Fibroblast of skin of scalp (primary cell): ENCODE measurements at regions not wholly inside any gene's neighbourhood (a gene's known extent, or its start where the extent isn't known, plus 50 kb on each side); places are given as distances from the start of the nearest gene placed in this dataset.
"Not testable (repeated sequence)": the region's sequence is repeated elsewhere in the genome, so short reads cannot be mapped to it uniquely, and the experiment has no call there.

Experiments used
- DNase-seq: peaks from one replicate; pipeline ENCODE4 v3.0.0-alpha.2; 2013

DNA sequence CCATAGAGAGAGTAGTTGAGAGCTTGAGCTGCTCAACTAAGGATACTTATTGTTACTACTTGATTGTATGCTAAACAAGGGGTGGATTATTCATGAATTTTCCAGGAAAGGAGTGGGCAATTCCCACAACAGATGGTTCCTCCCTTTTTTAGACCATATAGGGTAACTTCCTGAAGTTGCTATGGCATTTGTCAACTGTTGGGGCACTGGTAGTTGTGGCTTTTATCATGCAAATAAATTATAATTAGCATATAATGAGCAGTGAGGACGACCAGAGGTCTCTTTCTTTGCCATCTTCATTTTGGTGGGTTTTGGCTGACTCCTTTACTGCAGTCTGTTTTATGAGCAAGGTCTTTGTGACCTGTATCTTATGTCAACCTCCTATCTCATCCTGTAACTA is 1403.5 kb upstream of the PABPC4L start:
- DNase-seq: no peak

DNA sequence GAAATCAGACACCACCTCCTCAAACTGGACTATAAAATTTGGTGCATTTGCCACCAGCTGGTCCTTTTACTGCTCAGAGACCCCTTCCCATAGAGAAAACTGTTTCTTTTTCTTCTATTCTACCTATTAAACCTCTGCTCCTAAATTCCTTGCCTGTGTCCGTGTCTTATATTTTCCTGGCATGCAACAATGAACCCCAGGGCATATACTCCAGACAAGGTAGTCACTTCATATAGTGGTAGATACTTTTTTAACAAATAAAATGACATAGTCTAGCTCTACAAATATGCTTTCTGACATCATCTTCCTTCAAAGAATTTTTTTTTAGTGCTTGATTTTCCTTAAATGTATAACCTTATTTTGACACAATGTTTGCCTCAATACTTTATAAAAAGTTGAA is 1402.9 kb upstream of the PABPC4L start:
- no peak for DNase-seq

GRCh38 chr4:135601351-135601750 is 1399.8 kb upstream of the PABPC4L start:
- DNase-seq: no peak

DNA sequence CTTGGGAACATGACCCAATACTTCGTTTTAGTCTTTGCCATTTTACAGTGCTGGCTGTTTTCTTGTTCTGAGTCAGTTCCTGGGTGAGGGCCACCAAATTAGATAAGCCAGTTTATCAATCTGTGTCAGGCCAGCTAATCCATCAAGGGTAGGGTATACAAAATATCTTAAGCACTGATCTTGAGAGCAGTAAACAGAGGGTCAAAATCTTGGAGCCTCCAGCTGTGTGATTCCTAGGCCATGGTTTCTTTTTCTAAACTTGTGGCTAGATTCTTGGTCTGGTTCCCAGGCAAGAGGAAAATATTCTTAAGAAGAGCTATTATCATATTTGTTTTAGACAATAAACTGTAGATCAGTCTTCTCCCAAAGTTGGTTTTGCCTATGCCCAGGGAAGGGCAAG is 1396.6 kb upstream of the PABPC4L start:
- no peak for DNase-seq

DNA sequence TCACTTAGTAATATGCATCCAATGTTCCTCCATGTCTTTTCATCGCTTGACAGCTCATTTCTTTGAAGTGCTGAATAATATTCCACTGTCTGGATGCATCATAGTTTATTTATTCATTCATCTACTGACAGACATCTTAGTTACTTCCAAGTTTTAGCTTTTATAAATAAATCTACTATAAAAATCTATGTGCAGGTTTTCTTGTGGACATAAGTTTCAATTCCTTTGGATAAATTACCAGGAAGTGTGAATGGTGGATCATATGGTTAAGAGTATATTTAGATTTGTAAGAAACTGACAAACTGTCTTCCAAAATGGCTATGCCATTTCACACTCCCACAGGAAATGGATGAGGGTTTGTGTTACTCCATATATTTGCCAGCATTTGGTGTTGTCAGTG is 1392.9 kb upstream of the PABPC4L start:
- DNase-seq: no peak

DNA sequence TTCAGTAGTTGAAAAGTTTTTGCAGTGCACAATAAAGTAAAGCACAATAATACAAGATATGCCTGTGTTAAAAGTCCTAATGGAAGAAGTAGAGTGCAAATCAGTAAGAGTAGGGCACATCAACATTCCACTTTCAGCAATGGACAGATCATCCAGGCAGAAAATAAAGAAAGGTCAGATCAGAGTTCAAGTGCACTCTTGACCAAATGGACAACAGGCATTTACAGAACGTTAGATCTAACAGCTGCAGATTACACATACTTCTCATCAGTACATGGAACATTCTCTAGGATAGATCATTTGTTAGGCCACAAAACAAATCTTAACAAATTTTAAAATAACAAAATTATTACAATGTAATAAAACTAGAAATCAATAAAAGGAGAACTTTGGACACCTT is 1373.5 kb upstream of the PABPC4L start:
- no peak for DNase-seq

GRCh38 chr4:135573251-135573650 is 1371.7 kb upstream of the PABPC4L start:
- no peak for DNase-seq

- DNase-seq: no peak
These were observed 1362.5 kb upstream of the PABPC4L start for GRCh38 chr4:135564090-135564489.

DNA sequence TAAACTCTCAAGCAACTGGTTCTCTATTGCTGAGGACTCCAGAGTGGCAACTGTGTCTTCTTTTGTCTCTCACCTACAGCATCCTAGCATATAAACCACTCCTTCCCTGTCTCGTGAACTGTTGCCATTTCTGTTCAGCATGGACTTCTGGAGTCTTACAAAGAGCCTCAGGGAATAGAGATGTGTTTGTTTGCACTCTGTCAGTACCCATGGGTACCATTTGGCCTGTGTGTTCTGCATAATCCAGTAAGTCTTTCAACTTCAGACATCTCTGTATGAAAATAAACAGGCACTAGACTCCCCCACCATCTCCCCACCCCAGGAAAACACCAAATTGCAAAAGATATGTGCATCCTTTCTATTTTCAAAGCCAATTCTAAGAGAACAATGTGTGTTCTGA is 1351.6 kb upstream of the PABPC4L start:
- DNase-seq: no peak

- no peak for DNase-seq
These were observed 1350.5 kb upstream of the PABPC4L start for GRCh38 chr4:135552131-135552530.

GRCh38 chr4:135548711-135549110 is 1347.1 kb upstream of the PABPC4L start:
- DNase-seq: no peak

- no peak for DNase-seq
These were observed 1344.2 kb upstream of the PABPC4L start for GRCh38 chr4:135545616-135546317.

- no peak for DNase-seq
These were observed 1337.1 kb upstream of the PABPC4L start for GRCh38 chr4:135538698-135539097.

DNA sequence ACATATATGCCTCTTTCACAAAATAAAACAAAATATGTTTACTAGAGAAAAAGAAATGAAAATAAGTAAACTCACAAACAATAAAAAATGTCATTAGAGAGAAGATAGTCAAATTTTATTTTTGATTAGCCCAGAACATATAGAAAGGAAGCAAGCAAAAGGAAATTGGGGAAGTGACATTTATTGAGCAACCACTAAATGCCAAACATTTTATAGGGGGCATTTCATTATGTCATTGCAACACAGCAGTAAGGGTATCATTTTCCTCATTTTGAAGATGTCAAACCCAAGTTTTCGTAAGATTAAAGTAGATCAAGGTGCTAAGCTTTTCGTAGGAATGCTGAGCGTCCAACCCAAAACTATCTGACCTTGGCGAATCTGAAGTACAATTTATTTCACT is 1331.5 kb upstream of the PABPC4L start:
- DNase-seq: no peak

GRCh38 chr4:135532132-135532531 is 1330.5 kb upstream of the PABPC4L start:
- DNase-seq: no peak

- DNase-seq: peak; percentile 1
These were observed 1313.7 kb upstream of the PABPC4L start for GRCh38 chr4:135515295-135515694.

GRCh38 chr4:135510582-135510981 is 1309.0 kb upstream of the PABPC4L start:
- DNase-seq: no peak

DNA sequence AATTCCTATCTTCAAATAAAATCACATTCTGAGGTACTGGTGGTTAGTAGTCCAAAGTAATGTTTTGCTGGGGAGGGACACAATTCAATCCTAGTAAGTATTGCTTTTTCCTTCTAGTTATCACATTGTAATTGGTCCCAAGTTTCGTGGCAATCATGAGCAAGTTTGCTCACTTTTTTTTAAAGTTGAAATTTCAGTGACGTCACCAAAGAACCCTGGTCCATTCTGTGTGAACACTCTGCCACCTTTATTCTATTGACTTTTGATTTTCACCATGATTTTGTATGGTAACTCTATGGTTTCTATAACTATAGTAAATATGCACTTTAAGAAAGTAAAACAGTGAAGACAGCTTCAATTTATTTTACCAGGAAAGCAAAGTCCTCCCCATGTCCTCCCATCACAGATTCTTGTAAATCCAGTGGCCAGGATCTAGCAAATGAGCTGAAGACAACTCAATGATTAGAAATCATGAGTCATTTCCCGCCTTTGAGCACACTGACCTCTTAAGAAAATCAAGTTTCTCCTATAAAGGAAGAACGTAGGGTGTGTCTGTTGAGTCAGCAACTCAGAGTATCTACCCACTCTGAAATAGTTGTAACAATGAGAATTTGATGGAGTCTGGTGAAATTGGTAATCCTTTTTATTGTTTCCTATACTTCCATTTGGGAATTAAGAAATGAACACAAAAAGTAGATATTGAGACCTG is 1306.6 kb upstream of the PABPC4L start:
- DNase-seq: peak; percentile 57

- DNase-seq: no peak
These were observed 1296.1 kb upstream of the PABPC4L start for GRCh38 chr4:135497563-135498152.

- DNase-seq: no peak
These were observed 1290.8 kb upstream of the PABPC4L start for GRCh38 chr4:135492439-135492838.

DNA sequence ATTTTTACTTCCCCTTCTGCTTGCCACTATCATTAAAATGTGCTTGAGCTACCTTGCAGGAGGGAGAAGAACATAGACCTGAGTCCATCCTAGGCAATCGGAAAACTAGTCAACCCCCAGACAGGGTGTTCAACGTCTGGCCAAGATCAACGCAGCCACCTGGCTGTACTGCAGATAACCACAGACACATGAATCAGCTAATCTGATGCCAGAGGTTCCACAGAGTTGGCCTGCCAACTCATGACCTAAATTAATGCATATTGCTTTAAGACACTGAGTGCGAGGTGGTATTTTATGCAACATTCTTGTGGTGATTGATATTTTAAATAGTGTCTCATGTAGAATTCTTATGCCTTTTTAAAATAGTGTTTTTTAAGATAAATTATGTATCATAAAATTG is 1283.8 kb upstream of the PABPC4L start:
- no peak for DNase-seq

DNA sequence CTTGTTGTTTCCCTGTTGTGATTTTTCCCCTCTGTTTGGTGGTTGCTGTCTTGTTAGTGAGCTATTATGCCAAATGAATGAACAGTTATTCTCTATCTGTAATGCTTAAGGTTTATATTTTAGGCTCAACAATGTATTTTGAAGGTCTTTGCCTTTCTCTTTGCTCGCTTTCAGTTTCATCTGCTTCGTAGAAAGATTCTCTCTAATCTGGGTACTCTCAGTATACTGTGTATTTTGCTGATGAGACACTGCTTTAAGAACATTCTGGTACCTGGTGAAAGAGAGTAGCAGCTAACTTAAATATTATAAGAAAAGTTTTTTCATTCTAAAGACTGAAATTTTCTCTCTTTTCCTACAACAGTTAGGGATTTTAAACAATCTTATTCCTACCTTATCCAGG is 1274.7 kb upstream of the PABPC4L start:
- DNase-seq: no peak

DNA sequence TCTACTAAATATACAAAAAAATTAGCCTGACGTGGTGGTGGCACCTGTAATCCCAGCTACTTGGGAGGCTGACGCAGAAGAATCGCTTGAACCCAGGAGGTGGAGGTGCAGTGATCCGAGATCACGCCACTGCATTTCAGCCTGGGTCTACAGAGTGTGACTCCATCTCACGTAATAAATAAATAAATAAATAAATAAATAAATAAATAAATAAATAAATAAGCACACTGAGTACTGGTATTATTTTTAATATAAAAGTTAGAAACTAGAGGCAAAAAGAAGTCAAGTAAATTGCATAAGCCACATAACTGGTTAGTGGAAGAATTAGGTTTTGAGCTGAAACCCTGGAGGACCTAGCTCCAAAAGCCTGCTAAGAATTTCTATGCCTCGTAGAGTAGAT is 1262.7 kb upstream of the PABPC4L start:
- DNase-seq: no peak

DNA sequence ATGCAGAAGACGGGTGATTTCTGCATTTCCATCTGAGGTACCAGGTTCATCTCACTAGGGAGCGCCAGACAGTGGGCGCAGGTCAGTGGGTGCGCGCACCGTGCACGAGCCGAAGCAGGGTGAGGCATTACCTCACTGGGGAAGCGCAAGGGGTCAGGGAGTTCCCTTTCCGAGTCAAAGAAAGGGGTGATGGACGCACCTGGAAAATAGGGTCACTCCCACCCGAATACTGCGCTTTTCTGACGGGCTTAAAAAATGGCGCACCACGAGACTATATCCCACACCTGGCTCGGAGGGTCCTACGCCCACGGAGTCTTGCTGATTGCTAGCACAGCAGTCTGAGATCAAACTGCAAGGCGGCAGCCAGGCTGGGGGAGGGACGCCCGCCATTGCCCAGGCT is 1246.0 kb upstream of the PABPC4L start:
- not testable (repeated sequence) for DNase-seq
